DND-41 (cell line): ENCODE measurements at regions not wholly inside any gene's neighbourhood (a gene's known extent, or its start where the extent isn't known, plus 50 kb on each side); places are given as distances from the start of the nearest gene placed in this dataset.

Source experiments
- CTCF ChIP-seq: IDR thresholded peaks from 2 replicates; pipeline ENCODE4 v1.5.1; 2012; ENCODE audit warnings: borderline replicate concordance, low read length, moderate library complexity, mild to moderate bottlenecking; ENCODE audit not compliant: poor library complexity, severe bottlenecking; ENCODE audit errors: extremely low read depth
- EZH2 ChIP-seq: IDR thresholded peaks from 3 replicates; pipeline ENCODE4 v1.6.1; 2012; ENCODE audit warnings: borderline replicate concordance, low read depth, mild to moderate bottlenecking, moderate library complexity, low read length, inconsistent platforms; ENCODE audit not compliant: severe bottlenecking

- TF ChIP-seq CTCF (no peak), EZH2 (no peak)
Measured at GRCh38 chr5:107263387-107264018, 407.2 kb downstream of the EFNA5 start.
